GM12891 (cell line): ENCODE measurements at regions not wholly inside any gene's neighbourhood (a gene's known extent, or its start where the extent isn't known, plus 50 kb on each side); places are given as distances from the start of the nearest gene placed in this dataset.
"Not testable (repeated sequence)": the region's sequence is repeated elsewhere in the genome, so short reads cannot be mapped to it uniquely, and the experiment has no call there.

Experiments used
- DNase-seq: peaks from one replicate; pipeline ENCODE4 v3.0.0; 2011; ENCODE audit warnings: low spot score; ENCODE audit not compliant: insufficient read length
- FAIRE-seq: peaks from 2 replicates; lab custom pipeline; 2011; peaks lifted over from hg19 to GRCh38; lab: Jason Lieb, UNC
- PAX5 ChIP-seq: IDR thresholded peaks from 2 replicates; pipeline ENCODE4 v1.6.1; 2011; ENCODE audit warnings: low read length, moderate library complexity, mild to moderate bottlenecking; ENCODE audit not compliant: insufficient read depth, severe bottlenecking
- POLR2A ChIP-seq: IDR thresholded peaks from 2 replicates; pipeline ENCODE4 v1.6.1; 2011; ENCODE audit warnings: low read depth, low read length, control low read depth
- POLR2AphosphoS5 ChIP-seq: IDR thresholded peaks from 2 replicates; pipeline ENCODE4 v1.6.1; 2011; ENCODE audit warnings: low read depth, low read length, control low read depth
- POU2F2 ChIP-seq: IDR thresholded peaks from 2 replicates; pipeline ENCODE4 v1.6.1; 2011; ENCODE audit warnings: low read depth, mild to moderate bottlenecking, control low read depth, low read length, moderate library complexity
- SPI1 ChIP-seq: IDR thresholded peaks from 2 replicates; pipeline ENCODE4 v1.6.1; 2011; ENCODE audit warnings: low read depth, low read length, control low read depth
- TAF1 ChIP-seq: IDR thresholded peaks from 2 replicates; pipeline ENCODE4 v1.6.1; 2011; ENCODE audit warnings: low read depth, low read length, control low read depth

DNA sequence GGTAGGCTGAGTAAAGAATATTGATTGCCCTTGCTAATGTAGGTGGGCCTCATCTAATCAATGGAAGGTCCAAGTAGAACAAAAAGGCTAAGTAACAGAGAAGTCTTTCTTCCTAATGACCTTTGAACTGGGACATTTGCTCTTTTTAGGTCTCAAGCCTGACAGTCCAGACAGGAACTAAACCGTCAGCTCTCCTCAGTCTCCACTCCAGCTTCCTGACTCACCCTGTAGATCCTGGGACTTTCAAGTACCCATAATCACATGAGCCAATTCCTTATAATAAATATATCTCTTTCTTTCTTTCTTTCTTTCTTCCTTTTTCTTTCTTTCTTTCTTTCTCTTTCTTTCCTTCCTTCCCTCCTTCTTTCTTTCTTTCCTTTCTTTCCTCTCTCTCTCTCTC is 479.5 kb upstream of the PAPPA start:
- TF ChIP-seq POLR2A = no peak
- DNase-seq = no peak
- no peak for FAIRE-seq

DNA sequence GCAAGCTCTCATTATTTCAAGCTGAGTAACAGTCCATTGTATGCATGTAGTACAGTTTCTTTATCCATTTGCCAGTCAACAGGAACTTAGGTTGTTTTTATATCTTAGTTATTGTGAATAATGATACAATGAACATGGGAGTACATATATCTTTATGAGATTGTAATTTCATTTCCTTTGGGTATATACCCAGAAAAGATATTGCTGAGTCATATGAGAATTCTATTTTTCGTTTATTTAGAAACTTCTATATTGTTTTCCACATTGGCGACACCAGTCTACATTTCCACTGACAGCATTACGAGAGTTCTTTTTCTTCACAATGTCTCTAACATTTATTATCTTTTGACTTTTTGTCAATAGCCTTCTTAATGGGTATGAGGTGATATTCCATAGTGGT is 477.8 kb upstream of the PAPPA start:
- DNase-seq (no peak), FAIRE-seq (no peak)
- TF ChIP-seq POU2F2 (no peak), POLR2A (no peak), POLR2AphosphoS5 (no peak), PAX5 (no peak), TAF1 (no peak), SPI1 (no peak)

DNA sequence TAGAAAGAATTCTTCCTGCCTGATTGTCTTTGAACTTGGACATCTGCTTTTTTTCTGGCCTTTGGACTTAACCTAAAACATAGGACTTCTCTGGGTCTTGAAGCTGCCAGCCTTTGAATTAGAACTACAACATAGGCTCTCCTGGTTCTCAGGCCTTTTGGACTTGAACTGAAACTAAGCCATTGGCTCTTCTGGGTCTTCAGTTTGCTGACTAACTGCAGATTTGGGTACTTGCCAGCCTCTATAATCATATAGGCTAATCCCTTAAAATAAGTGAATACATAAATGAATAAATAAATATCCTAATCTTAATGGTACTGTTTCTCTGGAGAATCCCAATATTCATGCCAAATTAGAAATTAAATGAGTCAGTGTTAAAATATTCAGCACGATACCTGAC is 473.4 kb upstream of the PAPPA start:
- TF ChIP-seq TAF1 = no peak
- TF ChIP-seq PAX5 = no peak
- no peak for TF ChIP-seq POU2F2
- TF ChIP-seq SPI1 = no peak
- no peak for TF ChIP-seq POLR2AphosphoS5
- no peak for TF ChIP-seq POLR2A
- no peak for FAIRE-seq

DNA sequence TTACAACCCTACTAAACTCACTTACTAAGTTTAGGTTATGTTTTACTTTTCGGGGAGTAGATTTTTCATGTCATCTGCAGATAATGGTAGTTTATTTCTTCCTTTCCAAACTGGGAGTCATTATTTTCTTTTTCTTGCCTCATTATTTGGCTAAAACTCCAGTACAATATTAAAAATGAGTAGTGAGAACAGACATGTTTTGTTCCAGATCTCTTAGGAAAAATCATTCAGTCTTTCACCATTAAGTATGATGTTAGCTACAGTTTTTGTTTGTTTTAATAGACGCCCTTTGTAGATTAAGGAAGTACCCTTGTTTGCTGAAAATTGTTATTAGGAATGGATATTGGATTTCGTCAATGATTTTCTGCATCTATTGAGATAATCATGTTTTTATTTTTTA is 472.0 kb upstream of the PAPPA start:
- TF ChIP-seq SPI1 (no peak), POLR2A (no peak), PAX5 (no peak), POU2F2 (no peak), TAF1 (no peak), POLR2AphosphoS5 (no peak)
- DNase-seq (no peak), FAIRE-seq (no peak)

More for the DNA sequence above, 473.4 kb upstream of the PAPPA start:
- no peak for DNase-seq

DNA sequence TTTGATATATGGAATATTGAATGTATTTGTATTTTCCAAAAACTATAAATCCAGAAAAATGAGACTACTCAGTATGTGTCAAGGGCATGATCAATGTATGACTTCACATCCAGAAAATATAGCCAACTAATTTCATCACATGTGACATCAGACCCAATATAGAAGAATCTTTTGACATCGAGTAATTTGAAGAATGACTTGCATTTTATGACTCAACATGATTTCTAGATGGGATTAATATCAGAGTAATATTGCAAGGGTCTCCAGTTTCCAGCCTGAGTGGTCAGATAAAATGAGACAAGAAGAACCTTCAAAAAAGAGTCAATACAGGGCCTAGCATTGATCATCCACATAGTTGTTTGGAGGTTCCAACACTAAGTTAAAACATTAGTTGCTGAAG is 467.5 kb upstream of the PAPPA start:
- FAIRE-seq (no peak), DNase-seq (no peak)
- TF ChIP-seq POU2F2 (no peak), SPI1 (no peak), POLR2A (no peak), PAX5 (no peak), POLR2AphosphoS5 (no peak), TAF1 (no peak)

DNA sequence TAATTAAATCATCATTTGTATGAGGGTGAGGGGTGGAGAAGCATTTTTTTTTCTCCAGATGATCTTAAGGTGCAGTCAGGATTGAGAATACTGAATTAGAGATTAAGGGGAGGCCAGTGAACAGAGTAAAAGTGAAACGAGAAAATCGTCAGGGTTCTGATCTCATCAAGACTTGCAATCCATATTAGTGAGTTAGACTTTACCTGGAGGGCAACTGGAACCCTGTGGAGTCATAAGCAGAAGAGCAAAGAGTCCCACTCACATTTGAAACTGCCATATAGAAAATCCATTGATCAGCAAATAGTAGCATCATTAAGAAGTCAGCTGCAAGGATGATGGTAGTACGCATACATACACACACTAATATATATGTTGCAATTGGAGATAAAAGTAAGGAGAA is 466.2 kb upstream of the PAPPA start:
- DNase-seq (no peak), FAIRE-seq (no peak)
- TF ChIP-seq PAX5 = no peak
- no peak for TF ChIP-seq SPI1
- no peak for TF ChIP-seq TAF1

DNA sequence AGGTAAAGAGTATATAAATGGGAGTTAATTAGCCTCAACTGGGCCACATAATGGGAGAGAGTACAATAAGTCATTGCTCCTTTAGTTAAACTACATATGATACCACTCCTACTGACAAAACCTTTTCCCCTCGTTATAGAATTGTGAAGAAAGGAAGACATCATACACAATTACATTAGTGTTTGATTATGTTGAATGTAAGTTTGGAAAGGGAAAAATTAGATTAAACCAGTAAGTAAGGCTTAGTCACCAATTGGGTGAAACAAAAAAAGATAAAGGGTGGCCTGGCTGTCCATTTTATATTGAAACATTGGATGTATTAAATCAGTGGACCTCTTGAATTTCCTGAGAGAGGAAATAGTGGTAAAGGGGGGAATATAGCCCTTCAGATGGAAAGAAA is 464.3 kb upstream of the PAPPA start:
- no peak for DNase-seq
- TF ChIP-seq POLR2AphosphoS5 (no peak), TAF1 (no peak)
- FAIRE-seq = no peak

DNA sequence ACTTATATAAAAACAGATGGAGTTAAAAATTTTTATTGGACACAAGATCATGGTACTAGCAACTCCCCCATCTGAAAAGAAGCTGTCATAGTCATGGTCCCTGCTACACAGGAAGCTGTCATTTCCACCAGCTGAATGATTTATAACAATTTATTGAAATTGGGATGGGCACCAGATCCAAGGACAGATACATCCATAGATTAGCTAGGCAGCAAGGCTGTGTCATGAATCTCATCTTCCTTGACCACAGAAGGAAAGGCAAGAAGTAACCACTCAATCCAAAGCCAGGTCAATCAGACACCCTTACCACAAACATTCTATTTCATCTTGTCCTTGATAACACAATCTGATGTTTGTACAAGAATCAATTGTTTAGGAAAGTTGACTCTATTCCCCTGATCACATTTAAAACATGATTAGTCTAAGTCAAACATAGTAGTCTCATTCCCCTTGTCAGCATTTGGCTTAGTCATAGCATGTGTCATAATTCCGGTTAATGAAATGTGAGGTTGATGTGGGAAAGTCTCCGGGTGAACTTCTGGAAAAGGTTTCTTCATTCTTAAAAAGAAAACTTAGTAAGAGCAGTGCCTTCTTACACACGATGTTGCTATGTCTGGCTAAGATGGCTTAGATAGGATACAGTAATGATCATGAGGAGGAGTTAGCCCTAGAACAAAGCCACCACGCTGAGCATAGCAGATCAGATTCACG is 462.6 kb upstream of the PAPPA start:
- FAIRE-seq = no peak
- TF ChIP-seq POU2F2 (no peak), PAX5 (no peak), POLR2A (no peak), SPI1 (no peak), POLR2AphosphoS5 (no peak), TAF1 (no peak)
- no peak for DNase-seq

DNA sequence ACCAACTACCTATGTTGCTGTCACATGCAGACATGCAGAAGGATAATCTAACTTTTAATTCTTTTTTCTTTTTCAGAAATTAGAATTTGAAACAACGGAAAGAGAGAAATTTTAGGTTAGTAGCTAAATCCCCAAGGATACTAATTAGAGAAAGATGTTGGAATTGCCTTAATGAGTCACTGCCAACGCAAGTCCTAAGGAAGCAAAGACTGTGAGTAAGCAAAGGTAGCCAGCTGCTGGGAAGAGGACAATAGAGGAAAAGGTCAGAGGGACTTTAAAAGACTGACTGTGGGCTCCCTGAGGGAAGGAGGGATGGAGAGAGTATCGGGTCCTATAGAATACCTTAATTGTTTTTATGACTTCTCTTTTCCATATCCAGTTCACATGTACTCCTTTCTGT is 461.9 kb upstream of the PAPPA start:
- TF ChIP-seq POLR2A (no peak), SPI1 (no peak), POLR2AphosphoS5 (no peak), POU2F2 (no peak), TAF1 (no peak), PAX5 (no peak)
- DNase-seq (no peak), FAIRE-seq (no peak)

DNA sequence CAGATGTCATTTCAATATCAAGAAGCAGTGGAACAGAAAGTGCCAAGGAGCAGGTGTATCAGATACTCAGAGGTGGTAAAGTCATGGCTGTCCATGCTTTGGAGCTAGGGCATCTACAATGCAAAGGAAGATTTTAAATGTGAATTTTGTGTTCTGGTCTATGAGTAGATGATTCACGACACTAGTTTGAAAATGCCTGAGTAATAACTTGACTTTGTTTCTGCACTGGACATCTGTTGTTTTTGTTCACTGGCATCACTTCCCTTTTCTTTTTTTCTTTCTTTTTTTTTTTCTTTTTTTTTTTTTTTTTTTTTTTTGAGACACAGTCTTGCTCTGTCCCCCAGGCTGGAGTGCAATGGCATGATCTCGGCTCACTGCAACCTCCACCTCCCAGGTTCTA is 460.7 kb upstream of the PAPPA start:
- not testable (repeated sequence) for FAIRE-seq, DNase-seq
- TF ChIP-seq SPI1 = peak; percentile 70; the same call in 1 of the 2 replicates

DNA sequence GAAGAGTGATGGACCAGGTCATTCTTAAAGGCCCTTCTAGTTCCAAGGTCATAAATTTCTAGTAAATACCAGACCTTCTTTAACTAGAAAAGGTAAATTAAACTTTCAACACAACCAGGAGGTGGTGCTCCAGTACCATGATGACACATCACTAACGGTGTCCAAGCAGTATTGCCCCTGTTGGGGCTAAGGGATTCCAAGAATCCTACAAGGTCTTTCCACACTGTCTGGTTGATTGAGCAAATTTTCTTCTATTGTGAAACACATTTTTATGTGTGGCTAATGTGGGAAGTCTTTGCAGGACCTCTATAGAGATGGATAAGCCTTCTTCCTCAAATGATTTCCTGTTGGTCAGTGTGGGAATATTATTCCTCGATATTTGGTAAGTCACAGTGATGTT is 459.6 kb upstream of the PAPPA start:
- no peak for DNase-seq
- FAIRE-seq = no peak
- TF ChIP-seq PAX5 = no peak
- no peak for TF ChIP-seq POLR2AphosphoS5
- no peak for TF ChIP-seq POU2F2
- no peak for TF ChIP-seq TAF1
- TF ChIP-seq SPI1 = no peak
- no peak for TF ChIP-seq POLR2A
